Activated T-helper 2 cell treated with anti-CD3 and anti-CD28 coated beads, Interferon-gamma antibody, Interleukin-2, Interleukin-4, amounts not matched to agents 10 μg/mL and 5 μg/mL and 100 μg/mL, durations not matched to agents 14 hours and 24 hours and 36 hours (primary cell): ENCODE measurements at regions not wholly inside any gene's neighbourhood (a gene's known extent, or its start where the extent isn't known, plus 50 kb on each side); places are given as distances from the start of the nearest gene placed in this dataset.
"Not testable (repeated sequence)": the region's sequence is repeated elsewhere in the genome, so short reads cannot be mapped to it uniquely, and the experiment has no call there.

Experiments
- DNase-seq: peaks from one replicate; pipeline ENCODE4 v3.0.0; 2021; ENCODE audit warnings: low spot score
- H3K27ac Mint-ChIP-seq: one replicate; pipeline ENCODE4 v1.8.0; 2021; ENCODE audit warnings: mixed read lengths
- H3K27me3 Mint-ChIP-seq: one replicate; pipeline ENCODE4 v1.8.0; 2021; ENCODE audit warnings: low read depth, mixed read lengths
- H3K36me3 Mint-ChIP-seq: one replicate; pipeline ENCODE4 v1.8.0; 2021; ENCODE audit warnings: low read depth, mixed read lengths
- H3K4me1 Mint-ChIP-seq: one replicate; pipeline ENCODE4 v1.8.0; 2021; ENCODE audit warnings: low read depth, mixed read lengths
- H3K4me3 Mint-ChIP-seq: one replicate; pipeline ENCODE4 v1.8.0; 2021; ENCODE audit warnings: low read depth, mild to moderate bottlenecking, moderate library complexity, mixed read lengths
- H3K9me3 Mint-ChIP-seq: one replicate; pipeline ENCODE4 v1.8.0; 2021; ENCODE audit warnings: mixed read lengths
- intact Hi-C: fragments of 100-400 bp; cut with micrococcal nuclease; formaldehyde crosslinking; loops from one replicate; pipeline ENCODE4 v1.15.1; 2023

- Mint-ChIP-seq H3K4me3 (no peak overlapping the region), H3K4me1 (peaks cover 6% of the 10 kb centered on the region), H3K9me3 (peaks cover 6% of the 10 kb centered on the region), H3K27ac (no peak overlapping the region), H3K36me3 (no peaks in the 10 kb centered on the region), H3K27me3 (peaks cover 7% of the 10 kb centered on the region)
- DNase-seq: no peak
- intact Hi-C loops: no loop called here
Measured at GRCh38 chr2:37766106-37766505, 94.7 kb upstream of the CDC42EP3 start.

GRCh38 chr2:37767046-37767445 lies 95.6 kb upstream of the CDC42EP3 start:
- H3K27me3 Mint-ChIP-seq: peaks cover 4% of the 10 kb centered on the region

DNA sequence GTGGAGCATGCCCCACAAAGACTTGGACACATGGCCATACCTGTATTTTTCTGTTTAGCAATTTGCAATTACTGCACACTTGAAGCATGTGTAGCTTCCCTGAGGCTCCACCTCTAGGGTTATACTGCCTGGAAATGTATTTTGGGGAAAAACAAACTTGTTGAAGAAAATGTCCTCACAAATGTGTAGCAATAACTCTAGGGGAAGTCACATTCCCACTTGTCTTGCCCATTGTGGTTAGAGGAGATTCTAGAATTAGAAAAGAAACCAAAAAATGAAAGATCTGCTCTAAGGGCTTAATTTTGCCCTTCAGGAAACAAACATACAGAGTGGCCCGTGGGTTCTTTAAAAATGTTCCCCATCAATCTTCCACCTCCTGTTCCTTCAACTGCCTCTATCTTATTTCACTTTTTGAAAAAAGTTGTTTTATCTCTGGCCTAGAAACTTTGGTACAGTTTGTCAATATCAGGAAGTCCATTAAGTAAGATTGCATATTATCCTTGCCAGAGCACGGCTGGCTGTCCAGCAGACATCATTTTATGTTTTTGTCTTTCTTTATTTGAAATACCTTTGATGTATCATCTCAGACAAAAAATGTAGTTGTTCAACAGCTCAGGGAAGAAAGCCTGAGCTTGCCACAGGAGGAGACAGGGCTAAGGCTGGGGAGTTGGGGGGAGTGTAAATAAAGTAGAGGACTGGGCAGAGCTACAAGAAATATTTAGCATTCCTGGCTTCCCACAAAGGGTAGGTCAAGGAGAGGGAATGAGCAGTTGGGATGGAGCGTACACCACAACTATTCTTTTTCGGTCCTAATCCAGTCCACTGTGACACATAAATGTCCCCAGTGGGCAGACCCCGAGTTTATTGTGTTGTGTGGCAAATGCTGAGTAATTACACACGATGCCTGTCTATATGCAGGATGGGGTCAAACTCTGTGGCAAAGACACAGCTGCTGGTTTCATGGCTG lies 96.8 kb upstream of the CDC42EP3 start:
- Mint-ChIP-seq H3K9me3 (peaks cover 6% of the 10 kb centered on the region), H3K4me3 (no peak overlapping the region), H3K27ac (no peak overlapping the region), H3K27me3 (peaks cover 2% of the 10 kb centered on the region), H3K36me3 (no peaks in the 10 kb centered on the region), H3K4me1 (peaks cover 6% of the 10 kb centered on the region)
- no peak for DNase-seq
- intact Hi-C loops: no loop called here

More at GRCh38 chr2:37767046-37767445, 95.6 kb upstream of the CDC42EP3 start:
- intact Hi-C loops: no loop called here
- no peak overlapping the region for H3K4me3 Mint-ChIP-seq
- no peaks in the 10 kb centered on the region for H3K36me3 Mint-ChIP-seq
- no peak for DNase-seq
- peaks cover 6% of the 10 kb centered on the region for H3K9me3 Mint-ChIP-seq
- no peak overlapping the region for H3K27ac Mint-ChIP-seq
- H3K4me1 Mint-ChIP-seq: peaks cover 6% of the 10 kb centered on the region

- peaks cover 6% of the 10 kb centered on the region for H3K9me3 Mint-ChIP-seq
Measured at GRCh38 chr2:37769551-37769950, 98.1 kb upstream of the CDC42EP3 start.

DNA sequence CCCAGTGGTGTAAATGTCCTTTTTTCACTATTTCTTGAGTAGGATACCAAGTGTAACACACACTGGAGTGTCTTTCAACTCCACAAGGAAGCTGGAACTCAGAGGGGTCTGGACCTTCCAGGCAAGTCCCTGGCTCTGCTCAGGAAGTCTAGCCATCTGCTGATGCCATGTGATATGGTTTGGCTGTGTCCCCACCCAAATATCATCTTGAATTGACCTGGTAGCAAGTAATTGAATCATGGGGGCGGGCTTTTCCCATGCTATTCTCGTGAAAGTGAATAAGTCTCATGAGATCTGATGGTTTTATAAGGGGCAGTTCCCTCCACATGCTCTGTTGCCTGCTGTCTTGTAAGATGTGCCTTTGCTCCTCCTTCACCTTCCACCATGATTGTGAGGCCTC lies 99.4 kb upstream of the CDC42EP3 start:
- DNase-seq: no peak
- peaks cover 6% of the 10 kb centered on the region for H3K9me3 Mint-ChIP-seq
- intact Hi-C loops: no loop called here
- H3K27ac Mint-ChIP-seq: no peak overlapping the region
- H3K4me3 Mint-ChIP-seq: no peak overlapping the region
- peaks cover 2% of the 10 kb centered on the region for H3K27me3 Mint-ChIP-seq
- peaks cover 6% of the 10 kb centered on the region for H3K4me1 Mint-ChIP-seq
- no peaks in the 10 kb centered on the region for H3K36me3 Mint-ChIP-seq

More at GRCh38 chr2:37769551-37769950, 98.1 kb upstream of the CDC42EP3 start:
- Mint-ChIP-seq H3K27ac (no peak overlapping the region), H3K4me3 (no peak overlapping the region), H3K36me3 (no peaks in the 10 kb centered on the region), H3K4me1 (peaks cover 6% of the 10 kb centered on the region), H3K27me3 (peaks cover 2% of the 10 kb centered on the region)
- no peak for DNase-seq
- intact Hi-C loops: no loop called here

DNA sequence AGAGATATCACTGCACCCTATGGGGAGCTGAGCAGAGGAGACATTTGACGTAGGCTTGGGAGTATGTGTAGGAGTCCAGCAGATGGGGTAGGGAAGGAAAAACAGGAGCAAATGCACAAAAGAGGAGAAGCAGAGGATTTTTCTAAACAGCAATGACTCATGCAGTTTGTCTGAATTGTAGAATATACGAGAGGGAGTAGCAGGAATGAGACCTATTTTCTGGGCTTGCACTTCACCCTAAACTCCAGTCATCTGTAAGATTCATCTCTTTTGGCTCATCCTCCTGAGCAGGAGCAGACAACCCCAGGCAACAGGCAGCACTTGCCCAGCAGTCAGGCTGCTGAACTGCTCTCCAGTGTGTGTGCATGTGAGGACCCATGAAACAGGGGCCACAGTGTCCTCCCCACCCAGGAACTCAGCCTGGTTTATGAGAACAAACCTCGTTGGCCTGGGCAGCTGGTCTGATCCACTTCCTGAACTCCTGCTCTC lies 100.2 kb upstream of the CDC42EP3 start:
- H3K9me3 Mint-ChIP-seq: peaks cover 6% of the 10 kb centered on the region
- intact Hi-C loops: no loop called here
- peaks cover 6% of the 10 kb centered on the region for H3K4me1 Mint-ChIP-seq
- H3K4me3 Mint-ChIP-seq: no peak overlapping the region
- H3K36me3 Mint-ChIP-seq: no peaks in the 10 kb centered on the region
- peaks cover 2% of the 10 kb centered on the region for H3K27me3 Mint-ChIP-seq
- H3K27ac Mint-ChIP-seq: no peak overlapping the region
- DNase-seq: no peak

- H3K4me1 Mint-ChIP-seq: no peaks in the 10 kb centered on the region
- no peak overlapping the region for H3K4me3 Mint-ChIP-seq
- no peaks in the 10 kb centered on the region for H3K36me3 Mint-ChIP-seq
- H3K27me3 Mint-ChIP-seq: no peaks in the 10 kb centered on the region
- intact Hi-C loops: no loop called here
- no peaks in the 10 kb centered on the region for H3K9me3 Mint-ChIP-seq
- DNase-seq: no peak
- no peak overlapping the region for H3K27ac Mint-ChIP-seq
Measured at GRCh38 chr2:37773371-37774130, 102.1 kb upstream of the CDC42EP3 start.

DNA sequence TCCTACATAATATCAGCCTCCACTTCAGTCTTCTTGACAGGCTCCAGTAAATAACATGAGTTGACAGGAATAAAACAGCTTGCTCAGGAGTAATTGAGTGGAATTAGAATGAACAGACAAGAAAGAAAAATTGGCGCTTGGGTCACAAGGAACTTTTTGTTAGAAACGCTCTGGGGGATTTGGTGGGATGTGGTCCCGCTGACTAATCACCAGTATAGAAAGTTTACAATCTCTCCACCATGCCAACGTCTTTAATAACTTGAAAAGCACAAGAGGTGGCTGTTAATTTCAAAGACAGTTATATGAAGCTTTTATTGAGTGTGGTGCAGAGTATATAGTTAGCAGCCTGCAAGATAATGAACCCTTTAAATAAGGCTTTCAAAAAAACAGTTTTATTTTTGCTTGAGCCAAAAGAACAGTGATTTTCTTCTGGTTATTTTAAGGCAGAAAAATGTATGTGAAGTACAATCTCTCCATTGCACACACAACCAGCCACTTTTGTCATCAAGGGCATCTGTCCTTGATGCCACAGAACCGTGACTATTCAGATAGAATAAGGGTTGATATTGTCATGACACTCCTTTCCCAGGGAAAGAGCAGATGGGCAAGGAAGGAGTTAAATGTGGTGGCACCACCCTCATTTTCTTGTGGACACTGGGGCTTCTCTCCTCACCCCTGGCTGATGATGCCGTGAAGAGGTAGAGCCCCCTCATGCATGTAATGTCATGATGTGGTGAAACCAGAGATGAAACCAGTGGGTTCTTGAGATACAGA lies 102.9 kb upstream of the CDC42EP3 start:
- intact Hi-C loops, DNase-seq, H3K9me3 Mint-ChIP-seq, H3K4me1 Mint-ChIP-seq, H3K36me3 Mint-ChIP-seq, H3K27ac Mint-ChIP-seq, H3K4me3 Mint-ChIP-seq, H3K27me3 Mint-ChIP-seq: not testable (repeated sequence)

GRCh38 chr2:37774976-37775907 lies 103.8 kb upstream of the CDC42EP3 start:
- H3K27me3 Mint-ChIP-seq: no peaks in the 10 kb centered on the region
- intact Hi-C loops: no loop called here
- no peak overlapping the region for H3K4me3 Mint-ChIP-seq
- H3K36me3 Mint-ChIP-seq: no peaks in the 10 kb centered on the region
- H3K4me1 Mint-ChIP-seq: no peaks in the 10 kb centered on the region
- no peaks in the 10 kb centered on the region for H3K9me3 Mint-ChIP-seq
- no peak for DNase-seq
- no peak overlapping the region for H3K27ac Mint-ChIP-seq

DNA sequence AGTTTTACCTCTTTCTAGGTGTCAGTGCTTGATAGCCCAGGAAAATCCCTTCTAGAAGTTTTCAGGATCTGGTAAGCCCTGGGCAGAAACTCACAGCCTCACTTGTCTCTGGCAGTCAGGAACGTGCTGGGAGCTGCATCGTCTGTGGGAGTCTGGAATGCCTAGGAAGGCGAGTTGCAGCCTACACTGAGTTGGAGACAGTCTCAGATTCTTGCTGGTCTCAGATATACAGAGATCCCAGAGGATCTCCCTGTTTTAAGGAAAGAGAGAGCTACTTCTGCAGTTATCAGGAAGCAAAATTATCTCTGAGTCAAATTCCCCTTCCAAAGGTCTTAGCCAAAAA lies 104.4 kb upstream of the CDC42EP3 start:
- Mint-ChIP-seq H3K4me3 (no peak overlapping the region), H3K27me3 (no peaks in the 10 kb centered on the region), H3K27ac (no peak overlapping the region), H3K9me3 (no peaks in the 10 kb centered on the region), H3K36me3 (no peaks in the 10 kb centered on the region), H3K4me1 (no peaks in the 10 kb centered on the region)
- intact Hi-C loops: no loop called here
- DNase-seq: no peak

DNA sequence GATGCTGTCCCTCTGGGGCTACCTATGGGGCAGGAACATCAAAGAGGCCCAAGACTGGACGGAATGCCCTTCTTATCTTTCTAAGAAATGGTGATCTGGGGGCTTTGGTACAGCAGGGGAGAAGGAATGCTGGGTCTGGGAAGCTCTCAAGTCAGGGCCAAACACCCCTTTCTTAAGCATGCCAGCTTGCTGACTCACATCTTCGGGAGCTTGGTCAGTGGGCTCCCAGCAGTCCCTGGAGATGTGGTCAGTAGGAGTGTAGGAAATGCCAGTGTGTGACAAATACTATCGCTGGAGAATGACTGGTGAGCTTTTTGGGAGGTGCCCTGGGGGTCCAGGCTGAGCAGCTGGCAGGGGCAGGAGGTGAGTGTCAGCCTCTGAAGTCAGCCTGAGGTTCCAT lies 105.0 kb upstream of the CDC42EP3 start:
- no peak for DNase-seq
- Mint-ChIP-seq H3K27me3 (no peaks in the 10 kb centered on the region), H3K9me3 (no peaks in the 10 kb centered on the region), H3K4me3 (no peak overlapping the region), H3K27ac (no peak overlapping the region), H3K4me1 (no peaks in the 10 kb centered on the region), H3K36me3 (no peaks in the 10 kb centered on the region)
- intact Hi-C loops: no loop called here

DNA sequence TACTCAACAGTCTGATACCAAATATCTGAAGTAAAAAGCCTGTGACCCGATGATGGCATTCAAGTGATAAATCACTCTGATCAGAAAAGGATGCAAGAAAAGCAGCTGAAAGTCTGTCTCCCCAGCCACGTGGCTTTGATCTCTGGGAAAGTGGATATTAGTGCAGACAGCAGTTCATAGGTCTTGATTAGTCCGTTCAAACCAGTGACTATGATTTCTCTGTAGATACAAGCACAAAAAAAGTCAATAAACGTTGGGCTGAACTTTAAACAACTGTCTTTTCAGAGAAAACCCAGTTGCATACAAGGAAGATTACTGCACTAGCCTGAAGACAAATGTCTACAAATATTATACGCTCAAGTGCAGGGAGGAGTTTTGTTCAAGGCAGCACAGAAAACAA lies 107.7 kb upstream of the CDC42EP3 start:
- Mint-ChIP-seq H3K27me3 (no peaks in the 10 kb centered on the region), H3K4me1 (no peaks in the 10 kb centered on the region), H3K4me3 (no peak overlapping the region), H3K36me3 (no peaks in the 10 kb centered on the region), H3K27ac (no peak overlapping the region), H3K9me3 (no peaks in the 10 kb centered on the region)
- intact Hi-C loops: no loop called here
- DNase-seq: no peak
